CD4-positive, alpha-beta T cell (primary cell): ENCODE measurements at regions not wholly inside any gene's neighbourhood (a gene's known extent, or its start where the extent isn't known, plus 50 kb on each side); places are given as distances from the start of the nearest gene placed in this dataset.

ENCODE experiments used
- ATAC-seq: fragments of 200-7000 bp; cut with Tn5 transposase; one replicate; pipeline ENCODE4 v1.10.0; 2022; ENCODE audit warnings: mild to moderate bottlenecking; ENCODE audit not compliant: poor library complexity
- CTCF ChIA-PET: fragments of 350-600 bp; sonication (Branson Sonifier 250); formaldehyde crosslinking; loops from one replicate; lab custom pipeline; 2021; ENCODE audit warnings: antibody characterized with exemption, inconsistent platforms; lab: Charles Lee
- POLR2A ChIA-PET: fragments of 350-600 bp; sonication (Branson Sonifier 250); formaldehyde crosslinking; loops from one replicate; lab custom pipeline; 2021; ENCODE audit warnings: antibody characterized with exemption, inconsistent platforms; lab: Charles Lee
- DNase-seq, 14 experiments: peaks; one replicate each; pipeline ENCODE4 v3.0.0-alpha.2; 2013 to 2020; ENCODE audit warnings: mixed read lengths in 2 of 14
- H3K27ac ChIP-seq, 2 donors: one replicate each; pipeline versions ENCODE4 v1.5.1 to v1.7.0; 2013; ENCODE audit warnings: low read length in 2 of 2, low read depth in 1 of 2, mild to moderate bottlenecking in 1 of 2
- H3K27me3 ChIP-seq, 2 experiments: 1 replicate in 1 of 2; 2 replicates in 1 of 2; pipeline versions ENCODE4 v1.6.1 to v1.7.0; 2013; ENCODE audit warnings: low read length in 2 of 2, control low read depth in 1 of 2, mild to moderate bottlenecking in 1 of 2, moderate library complexity in 1 of 2; ENCODE audit not compliant: insufficient read depth in 2 of 2, control insufficient read depth in 1 of 2
- H3K36me3 ChIP-seq: one replicate; pipeline ENCODE4 v1.6.1; 2013; ENCODE audit warnings: low read length, control low read depth; ENCODE audit not compliant: insufficient read depth
- H3K4me1 ChIP-seq: one replicate; pipeline ENCODE4 v1.6.1; 2013; ENCODE audit warnings: low read length, control low read depth; ENCODE audit not compliant: insufficient read depth
- H3K4me3 ChIP-seq: one replicate; pipeline ENCODE4 v1.5.1; 2013; ENCODE audit warnings: mild to moderate bottlenecking, low read length, moderate library complexity
- H3K9me3 ChIP-seq, 2 experiments: 1 replicate in 1 of 2; 2 replicates in 1 of 2; pipeline versions ENCODE4 v1.6.1 to v1.7.0; 2013; ENCODE audit warnings: low read length in 2 of 2, mild to moderate bottlenecking in 2 of 2, control low read depth in 1 of 2, moderate library complexity in 1 of 2; ENCODE audit not compliant: control insufficient read depth in 1 of 2, insufficient read depth in 1 of 2
- H3K27ac Mint-ChIP-seq: one replicate; pipeline ENCODE4 v1.8.0; 2020; ENCODE audit warnings: mixed read lengths
- H3K27me3 Mint-ChIP-seq: one replicate; pipeline ENCODE4 v1.8.0; 2021; ENCODE audit warnings: mixed read lengths
- H3K36me3 Mint-ChIP-seq: one replicate; pipeline ENCODE4 v1.8.0; 2021; ENCODE audit warnings: low read depth, mixed read lengths
- H3K4me1 Mint-ChIP-seq: one replicate; pipeline ENCODE4 v1.8.0; 2021; ENCODE audit warnings: low read depth, mixed read lengths
- H3K4me3 Mint-ChIP-seq: one replicate; pipeline ENCODE4 v1.8.0; 2020; ENCODE audit warnings: mild to moderate bottlenecking, mixed read lengths
- H3K9me3 Mint-ChIP-seq: one replicate; pipeline ENCODE4 v1.8.0; 2020; ENCODE audit warnings: mixed read lengths
- CTCF ChIP-seq: fragments of 200-600 bp; IDR thresholded peaks from one replicate; pipeline ENCODE4 v1.8.0; 2022; ENCODE audit warnings: antibody characterized with exemption, mild to moderate bottlenecking
- intact Hi-C, 2 experiments: fragments of 100-400 bp; cut with DNase I in 1 of 2; cut with micrococcal nuclease in 1 of 2; formaldehyde crosslinking; loops; one replicate each; pipeline versions ENCODE4 v1.15.1 to v1.9.0; 2023 to 2025; cut with DNase I, micrococcal nuclease

GRCh38 chr6:85975957-85976356 is 333.3 kb upstream of the SYNCRIP start:
- no peaks in the 10 kb centered on the region for H3K27me3 ChIP-seq
- TF ChIP-seq CTCF = no peak
- H3K27me3 Mint-ChIP-seq = peaks cover 7% of the 10 kb centered on the region
- H3K4me3 Mint-ChIP-seq = no peak overlapping the region
- H3K9me3 ChIP-seq = no peaks in the 10 kb centered on the region
- ChIA-PET CTCF (no interaction called here), POLR2A (no interaction called here)
- DNase-seq = no peak
- H3K36me3 ChIP-seq = no peaks in the 10 kb centered on the region
- H3K9me3 Mint-ChIP-seq = peaks cover 3% of the 10 kb centered on the region
- H3K27ac Mint-ChIP-seq = no peak overlapping the region
- H3K27ac ChIP-seq = no peak overlapping the region
- intact Hi-C loops = no loop called here
- no peak for ATAC-seq
- no peaks in the 10 kb centered on the region for H3K36me3 Mint-ChIP-seq
- H3K4me1 ChIP-seq = no peaks in the 10 kb centered on the region
- H3K4me1 Mint-ChIP-seq = no peaks in the 10 kb centered on the region
- H3K4me3 ChIP-seq = no peak overlapping the region

- POLR2A ChIA-PET = no interaction called here
- ATAC-seq (no peak), DNase-seq (no peak)
- CTCF ChIA-PET = no interaction called here
- no peaks in the 10 kb centered on the region for H3K27me3 ChIP-seq
- Mint-ChIP-seq H3K27ac (no peak overlapping the region), H3K4me1 (no peaks in the 10 kb centered on the region), H3K9me3 (peaks cover 3% of the 10 kb centered on the region), H3K27me3 (peaks cover 7% of the 10 kb centered on the region), H3K4me3 (no peak overlapping the region), H3K36me3 (no peaks in the 10 kb centered on the region)
- H3K9me3 ChIP-seq = peaks cover 0 to 4% of the 10 kb centered on the region in 2 experiments
- no peak overlapping the region for H3K27ac ChIP-seq
- no peaks in the 10 kb centered on the region for H3K36me3 ChIP-seq
- TF ChIP-seq CTCF = no peak
- no peaks in the 10 kb centered on the region for H3K4me1 ChIP-seq
- no peak overlapping the region for H3K4me3 ChIP-seq
- intact Hi-C loops = no loop called here
These were observed 328.6 kb upstream of the SYNCRIP start for GRCh38 chr6:85971238-85971637.

GRCh38 chr6:85966828-85967227 is 324.1 kb upstream of the SYNCRIP start:
- Histone ChIP-seq H3K4me1 (no peaks in the 10 kb centered on the region), H3K27me3 (no peaks in the 10 kb centered on the region), H3K4me3 (no peak overlapping the region), H3K36me3 (no peaks in the 10 kb centered on the region), H3K27ac (no peak overlapping the region), H3K9me3 (peaks cover 0 to 4% of the 10 kb centered on the region in 2 experiments)
- ChIA-PET POLR2A (no interaction called here), CTCF (no interaction called here)
- Mint-ChIP-seq H3K4me1 (no peaks in the 10 kb centered on the region), H3K27ac (no peak overlapping the region), H3K27me3 (no peaks in the 10 kb centered on the region), H3K36me3 (no peaks in the 10 kb centered on the region), H3K4me3 (no peak overlapping the region), H3K9me3 (no peaks in the 10 kb centered on the region)
- ATAC-seq = no peak
- intact Hi-C loops = no loop called here
- TF ChIP-seq CTCF = no peak
- no peak for DNase-seq
